ENCODE measurements at regions not wholly inside any gene's neighbourhood (a gene's known extent, or its start where the extent isn't known, plus 50 kb on each side); places are given as distances from the start of the nearest gene placed in this dataset.

- ChIA-PET RAD21 (ENCODE audit: unreplicated experiment) (no interaction called here), CTCF (interaction anchor here (1.1 kb wide), 1 partner anchor 11 kb away, joined by 7 read pairs; no protein-coding TSS in a partner anchor), SMC1A (ENCODE audit: uncharacterized antibody, unreplicated experiment) (interaction anchor here (1.0 kb wide), 1 partner anchor 12 kb away, joined by 3 read pairs; no protein-coding TSS in a partner anchor), POLR2A (no interaction called here)
- H3K27me3 ChIP-seq (replicated peaks in 1 of 2; ENCODE audit: control insufficient read depth in 2 of 2, insufficient read depth in 2 of 2, low read length in 1 of 2) = no peaks in the 10 kb centered on the region
- H2AFZ ChIP-seq (ENCODE audit: control insufficient read depth, low read depth, low read length) = no peak overlapping the region
- no peaks in the 10 kb centered on the region for H3K79me2 ChIP-seq (ENCODE audit: control insufficient read depth, insufficient read depth, low read length)
- TF ChIP-seq CUX1 (IDR thresholded peaks at IDR 0.05; ENCODE audit: insufficient replicate concordance, low read depth, low read length) = no peak
- TF ChIP-seq MAX (IDR thresholded peaks at IDR 0.05; ENCODE audit: low read depth, low read length) = no peak
- TF ChIP-seq SREBF1 (IDR thresholded peaks at IDR 0.05; ENCODE audit: low read length) = no peak
- no peak for TF ChIP-seq TCF12 (IDR thresholded peaks at IDR 0.05; ENCODE audit: low read depth, low read length)
- no peak for TF ChIP-seq HCFC1 (IDR thresholded peaks at IDR 0.05; ENCODE audit: low read length)
- TF ChIP-seq NKRF (conservative IDR thresholded peaks at IDR 0.05) = no peak
- no peak for TF ChIP-seq YY1 (IDR thresholded peaks at IDR 0.05; ENCODE audit: low read depth, low read length)
- TF ChIP-seq BMI1 (IDR thresholded peaks at IDR 0.05; ENCODE audit: borderline replicate concordance) = no peak
- no peak for TF ChIP-seq SIX5 (IDR thresholded peaks at IDR 0.05; ENCODE audit: low read depth, low read length, severe bottlenecking)
- no peak for TF ChIP-seq ZBED1 (IDR thresholded peaks at IDR 0.05; ENCODE audit: borderline replicate concordance)
- no peak for TF ChIP-seq YBX1 (IDR thresholded peaks at IDR 0.05)
- no peak for TF ChIP-seq CBX5 (IDR thresholded peaks at IDR 0.05; ENCODE audit: low read depth)
- TF ChIP-seq ZNF622 (IDR thresholded peaks at IDR 0.05) = no peak
- no peak for TF ChIP-seq TCF3 (IDR thresholded peaks at IDR 0.05; ENCODE audit: borderline replicate concordance, insufficient read depth, low read depth, low read length)
- TF ChIP-seq ZZZ3 (IDR thresholded peaks at IDR 0.05; ENCODE audit: control insufficient read depth, insufficient read length, low read depth) = no peak
- TF ChIP-seq MLLT1 (IDR thresholded peaks at IDR 0.05) = no peak
- WGBS (ENCODE audit: insufficient coverage, insufficient replicate concordance, low lambda C conversion rate, missing lambda C conversion rate) = 0% methylated on average over 1 of the region's 1 CpG
- ATAC-seq = no peak
- no peaks in the 10 kb centered on the region for H3K36me3 ChIP-seq (ENCODE audit: control insufficient read depth in 2 of 2, insufficient read depth in 2 of 2, low read length in 1 of 2)
- H3K9me3 ChIP-seq (replicated peaks; ENCODE audit: control insufficient read depth, insufficient read depth, low read length) = no peaks in the 10 kb centered on the region
- H3K4me3 ChIP-seq = no peak overlapping the region
- H3K27ac ChIP-seq (ENCODE audit: control insufficient read depth, insufficient read depth) = no peak overlapping the region
- DNase-seq (ENCODE audit: low read depth, low spot score) = no peak
- H4K20me1 ChIP-seq (ENCODE audit: control insufficient read depth, insufficient read depth) = no peaks in the 10 kb centered on the region
- FAIRE-seq = no peak
- intact Hi-C loops (cut with micrococcal nuclease; ENCODE audit: unreplicated experiment) (no loop called here), in situ Hi-C loops (cut with MboI) (no loop called here)
- BruUV-seq (replicated peaks) = no TSS peak
- no peak overlapping the region for H3K4me2 ChIP-seq (ENCODE audit: control insufficient read depth, insufficient read depth)
- no peak overlapping the region for H3K9ac ChIP-seq (ENCODE audit: control insufficient read depth, insufficient read depth, low read length)
- no peaks in the 10 kb centered on the region for H3K4me1 ChIP-seq (ENCODE audit: control insufficient read depth, insufficient read depth, low read length)
Observed at GRCh38 chr13:75231235-75231634, 250.7 kb downstream of the TBC1D4 start.
